DND-41 (cell line): ENCODE measurements at regions not wholly inside any gene's neighbourhood (a gene's known extent, or its start where the extent isn't known, plus 50 kb on each side); places are given as distances from the start of the nearest gene placed in this dataset.

Source experiments
- ATAC-seq: fragments of 200-7000 bp; cut with Tn5 transposase; 3 replicates; pipeline ENCODE4 v1.9.1; 2021; ENCODE audit warnings: low read depth; ENCODE audit not compliant: insufficient read depth
- DNase-seq: peaks from one replicate; pipeline ENCODE4 v3.0.0-alpha.2; 2020
- H2AFZ ChIP-seq: 2 replicates; pipeline ENCODE4 v1.6.0; 2012; ENCODE audit warnings: low read depth, low read length
- H3K27ac ChIP-seq: 2 replicates; pipeline ENCODE4 v1.5.1; 2012; ENCODE audit warnings: low read length, inconsistent platforms
- H3K27me3 ChIP-seq: fragments of 200-600 bp; sonication (generic); 2 replicates; pipeline ENCODE4 v1.6.0; 2012; ENCODE audit warnings: low read length, mild to moderate bottlenecking, inconsistent platforms; ENCODE audit not compliant: insufficient read depth, poor library complexity
- H3K36me3 ChIP-seq: 2 replicates; pipeline ENCODE4 v1.5.1; 2012; ENCODE audit warnings: low read length, inconsistent platforms; ENCODE audit not compliant: insufficient read depth
- H3K4me1 ChIP-seq: 2 replicates; pipeline ENCODE4 v1.5.1; 2012; ENCODE audit warnings: mild to moderate bottlenecking, low read length; ENCODE audit not compliant: insufficient read depth
- H3K4me2 ChIP-seq: 2 replicates; pipeline ENCODE4 v1.6.0; 2012; ENCODE audit warnings: mild to moderate bottlenecking, moderate library complexity, low read length, inconsistent platforms; ENCODE audit not compliant: insufficient read depth
- H3K4me3 ChIP-seq, 2 experiments: fragments of 200-600 bp in 1 of 2; shearing (Covaris generic) in 1 of 2; 2 replicates each; pipeline ENCODE4 v1.5.1; 2012 to 2016; ENCODE audit warnings: inconsistent platforms in 2 of 2, low read length in 2 of 2, mild to moderate bottlenecking in 2 of 2, low read depth in 1 of 2, moderate library complexity in 1 of 2
- H3K79me2 ChIP-seq: 2 replicates; pipeline ENCODE4 v1.6.0; 2012; ENCODE audit warnings: low read length, inconsistent platforms; ENCODE audit not compliant: insufficient read depth
- H3K9ac ChIP-seq: 2 replicates; pipeline ENCODE4 v1.6.0; 2012; ENCODE audit warnings: low read depth, mild to moderate bottlenecking, inconsistent platforms, low read length, moderate library complexity
- H3K9me3 ChIP-seq: 2 replicates; pipeline ENCODE4 v1.5.1; 2012; ENCODE audit warnings: low read length, moderate library complexity, mild to moderate bottlenecking, inconsistent platforms; ENCODE audit not compliant: insufficient read depth, severe bottlenecking
- H4K20me1 ChIP-seq: 2 replicates; pipeline ENCODE4 v1.6.0; 2012; ENCODE audit warnings: low read length; ENCODE audit not compliant: insufficient read depth
- CTCF ChIP-seq: IDR thresholded peaks from 2 replicates; pipeline ENCODE4 v1.5.1; 2012; ENCODE audit warnings: borderline replicate concordance, low read length, moderate library complexity, mild to moderate bottlenecking; ENCODE audit not compliant: poor library complexity, severe bottlenecking; ENCODE audit errors: extremely low read depth
- EZH2 ChIP-seq: IDR thresholded peaks from 3 replicates; pipeline ENCODE4 v1.6.1; 2012; ENCODE audit warnings: borderline replicate concordance, low read depth, mild to moderate bottlenecking, moderate library complexity, low read length, inconsistent platforms; ENCODE audit not compliant: severe bottlenecking

GRCh38 chr22:34879001-34879400, 187.0 kb upstream of the ISX start:
- Histone ChIP-seq H3K4me3 (no peak overlapping the region), H3K4me2 (no peak overlapping the region), H3K36me3 (no peaks in the 10 kb centered on the region), H3K9ac (no peak overlapping the region), H3K4me1 (no peaks in the 10 kb centered on the region), H3K79me2 (no peaks in the 10 kb centered on the region), H3K27me3 (no peaks in the 10 kb centered on the region), H3K9me3 (no peaks in the 10 kb centered on the region), H4K20me1 (no peaks in the 10 kb centered on the region), H2AFZ (no peak overlapping the region), H3K27ac (no peak overlapping the region)
- no peak for TF ChIP-seq EZH2
- TF ChIP-seq CTCF: no peak
- ATAC-seq (no peak), DNase-seq (no peak)

GRCh38 chr22:34880662-34881061, 185.3 kb upstream of the ISX start:
- H3K9ac ChIP-seq: no peak overlapping the region
- no peak overlapping the region for H3K4me2 ChIP-seq
- no peaks in the 10 kb centered on the region for H3K79me2 ChIP-seq
- H4K20me1 ChIP-seq: no peaks in the 10 kb centered on the region
- ATAC-seq: no peak
- H3K36me3 ChIP-seq: no peaks in the 10 kb centered on the region
- TF ChIP-seq CTCF (no peak), EZH2 (no peak)
- no peak overlapping the region for H2AFZ ChIP-seq
- H3K27ac ChIP-seq: no peak overlapping the region
- H3K4me1 ChIP-seq: no peaks in the 10 kb centered on the region
- no peak for DNase-seq
- no peak overlapping the region for H3K4me3 ChIP-seq
- no peaks in the 10 kb centered on the region for H3K9me3 ChIP-seq
- H3K27me3 ChIP-seq: no peaks in the 10 kb centered on the region

GRCh38 chr22:34881453-34881852, 184.5 kb upstream of the ISX start:
- no peak for ATAC-seq

More at GRCh38 chr22:34881453-34881852, 184.5 kb upstream of the ISX start:
- no peak overlapping the region for H2AFZ ChIP-seq
- no peak overlapping the region for H3K27ac ChIP-seq
- H3K9me3 ChIP-seq: no peaks in the 10 kb centered on the region
- H3K4me2 ChIP-seq: no peak overlapping the region
- no peak overlapping the region for H3K9ac ChIP-seq
- H3K79me2 ChIP-seq: no peaks in the 10 kb centered on the region
- no peaks in the 10 kb centered on the region for H3K36me3 ChIP-seq
- no peaks in the 10 kb centered on the region for H3K4me1 ChIP-seq
- TF ChIP-seq CTCF (no peak), EZH2 (no peak)
- no peaks in the 10 kb centered on the region for H4K20me1 ChIP-seq
- H3K4me3 ChIP-seq: no peak overlapping the region
- DNase-seq: no peak
- no peaks in the 10 kb centered on the region for H3K27me3 ChIP-seq
